ENCODE measurements at regions not wholly inside any gene's neighbourhood (a gene's known extent, or its start where the extent isn't known, plus 50 kb on each side); places are given as distances from the start of the nearest gene placed in this dataset.

- Histone ChIP-seq H3K27me3 (ENCODE audit: control insufficient read depth, insufficient read depth, low read length) (no peaks in the 10 kb centered on the region), H3K4me3 (ENCODE audit: low read depth, low read length) (no peak overlapping the region), H3K36me3 (ENCODE audit: control insufficient read depth, insufficient read depth, low read length) (no peaks in the 10 kb centered on the region)
- POLR2A ChIA-PET: no interaction called here
- DNase-seq (ENCODE audit: low read depth): no peak
- CTCF ChIA-PET: no interaction called here
- TF ChIP-seq, protein P1, sequence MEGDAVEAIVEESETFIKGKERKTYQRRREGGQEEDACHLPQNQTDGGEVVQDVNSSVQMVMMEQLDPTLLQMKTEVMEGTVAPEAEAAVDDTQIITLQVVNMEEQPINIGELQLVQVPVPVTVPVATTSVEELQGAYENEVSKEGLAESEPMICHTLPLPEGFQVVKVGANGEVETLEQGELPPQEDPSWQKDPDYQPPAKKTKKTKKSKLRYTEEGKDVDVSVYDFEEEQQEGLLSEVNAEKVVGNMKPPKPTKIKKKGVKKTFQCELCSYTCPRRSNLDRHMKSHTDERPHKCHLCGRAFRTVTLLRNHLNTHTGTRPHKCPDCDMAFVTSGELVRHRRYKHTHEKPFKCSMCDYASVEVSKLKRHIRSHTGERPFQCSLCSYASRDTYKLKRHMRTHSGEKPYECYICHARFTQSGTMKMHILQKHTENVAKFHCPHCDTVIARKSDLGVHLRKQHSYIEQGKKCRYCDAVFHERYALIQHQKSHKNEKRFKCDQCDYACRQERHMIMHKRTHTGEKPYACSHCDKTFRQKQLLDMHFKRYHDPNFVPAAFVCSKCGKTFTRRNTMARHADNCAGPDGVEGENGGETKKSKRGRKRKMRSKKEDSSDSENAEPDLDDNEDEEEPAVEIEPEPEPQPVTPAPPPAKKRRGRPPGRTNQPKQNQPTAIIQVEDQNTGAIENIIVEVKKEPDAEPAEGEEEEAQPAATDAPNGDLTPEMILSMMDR (IDR thresholded peaks at IDR 0.05; ENCODE audit: insufficient read depth, low read depth, low read length): no peak
Observed at GRCh38 chr6:113148566-113148965, 708.6 kb upstream of the MARCKS start.

DNA sequence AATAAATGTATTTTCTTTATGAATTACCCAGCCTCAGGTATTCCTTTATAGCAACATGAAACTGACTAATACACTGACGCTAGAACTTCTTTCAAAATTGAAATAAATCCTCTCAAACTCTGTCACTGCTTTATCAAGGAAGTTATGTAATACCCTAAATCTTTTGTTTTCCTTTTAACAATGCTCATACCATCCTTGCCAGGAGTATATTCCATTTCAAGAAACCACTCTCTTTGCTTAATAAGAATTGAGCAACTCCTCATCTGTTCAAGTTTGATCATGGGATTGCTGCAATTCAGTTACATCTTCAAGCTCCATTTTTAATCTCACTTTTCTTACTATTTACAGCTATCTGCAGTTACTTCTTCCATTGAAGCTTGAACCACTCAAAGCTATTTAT, 707.6 kb upstream of the MARCKS start:
- POLR2A ChIA-PET: no interaction called here
- DNase-seq (ENCODE audit: low read depth): no peak
- no peak overlapping the region for H3K4me3 ChIP-seq (ENCODE audit: low read depth, low read length)
- CTCF ChIA-PET: interaction anchor here (0.9 kb wide), 1 partner anchor 794 kb away, joined by 3 read pairs; no protein-coding TSS in a partner anchor
- H3K36me3 ChIP-seq (ENCODE audit: control insufficient read depth, insufficient read depth, low read length): no peaks in the 10 kb centered on the region
- no peaks in the 10 kb centered on the region for H3K27me3 ChIP-seq (ENCODE audit: control insufficient read depth, insufficient read depth, low read length)
- TF ChIP-seq, protein P1 (IDR thresholded peaks at IDR 0.05; ENCODE audit: insufficient read depth, low read depth, low read length): no peak

- Histone ChIP-seq H3K36me3 (ENCODE audit: control insufficient read depth, insufficient read depth, low read length) (no peaks in the 10 kb centered on the region), H3K4me3 (ENCODE audit: low read depth, low read length) (no peak overlapping the region), H3K27me3 (ENCODE audit: control insufficient read depth, insufficient read depth, low read length) (no peaks in the 10 kb centered on the region)
- ChIA-PET POLR2A (no interaction called here), CTCF (no interaction called here)
- DNase-seq (ENCODE audit: low read depth): no peak
- TF ChIP-seq, protein P1 (IDR thresholded peaks at IDR 0.05; ENCODE audit: insufficient read depth, low read depth, low read length): no peak
Observed at GRCh38 chr6:113160306-113161017, 696.7 kb upstream of the MARCKS start.

GRCh38 chr6:113161018-113161315, 696.2 kb upstream of the MARCKS start:
- ChIA-PET CTCF (no interaction called here), POLR2A (no interaction called here)
- Histone ChIP-seq H3K36me3 (ENCODE audit: control insufficient read depth, insufficient read depth, low read length) (no peaks in the 10 kb centered on the region), H3K4me3 (ENCODE audit: low read depth, low read length) (no peak overlapping the region), H3K27me3 (ENCODE audit: control insufficient read depth, insufficient read depth, low read length) (no peaks in the 10 kb centered on the region)
- TF ChIP-seq, protein P1 (IDR thresholded peaks at IDR 0.05; ENCODE audit: insufficient read depth, low read depth, low read length): no peak
- no peak for DNase-seq (ENCODE audit: low read depth)

GRCh38 chr6:113162739-113163138, 694.4 kb upstream of the MARCKS start:
- Histone ChIP-seq H3K36me3 (ENCODE audit: control insufficient read depth, insufficient read depth, low read length) (no peaks in the 10 kb centered on the region), H3K4me3 (ENCODE audit: low read depth, low read length) (no peak overlapping the region), H3K27me3 (ENCODE audit: control insufficient read depth, insufficient read depth, low read length) (no peaks in the 10 kb centered on the region)
- ChIA-PET POLR2A (no interaction called here), CTCF (interaction anchor here (0.6 kb wide), 1 partner anchor 93 kb away, joined by 3 read pairs; no protein-coding TSS in a partner anchor)
- TF ChIP-seq, protein P1 (IDR thresholded peaks at IDR 0.05; ENCODE audit: insufficient read depth, low read depth, low read length): no peak
- DNase-seq (ENCODE audit: low read depth): no peak

Data from BJ (cell line).